Daoy (cell line): ENCODE measurements at regions not wholly inside any gene's neighbourhood (a gene's known extent, or its start where the extent isn't known, plus 50 kb on each side); places are given as distances from the start of the nearest gene placed in this dataset.
"Not testable (repeated sequence)": the region's sequence is repeated elsewhere in the genome, so short reads cannot be mapped to it uniquely, and the experiment has no call there.

Experiments
- DNase-seq: peaks from one replicate; pipeline ENCODE4 v3.0.0-alpha.2; 2015; ENCODE audit warnings: low read depth

DNA sequence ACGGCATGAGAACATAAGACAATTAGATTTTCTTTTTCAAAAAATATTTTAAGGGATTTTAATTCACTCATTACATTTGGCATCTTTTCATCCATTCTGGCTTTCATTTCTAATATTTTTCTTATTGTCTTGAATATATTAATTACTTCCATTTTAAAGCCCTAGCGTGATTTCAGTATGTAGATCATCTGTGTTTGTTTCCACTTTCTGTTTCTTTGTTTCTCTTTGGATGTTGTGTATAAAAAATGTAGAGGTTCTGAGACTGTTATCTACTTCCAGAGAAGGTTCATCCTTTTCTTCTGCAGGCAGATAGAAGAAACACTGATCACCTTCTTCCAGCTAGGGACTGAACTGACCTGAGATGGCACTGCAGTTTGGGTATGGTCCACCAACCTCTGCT is 664.4 kb upstream of the SLC39A10 start:
- DNase-seq, result no peak

DNA sequence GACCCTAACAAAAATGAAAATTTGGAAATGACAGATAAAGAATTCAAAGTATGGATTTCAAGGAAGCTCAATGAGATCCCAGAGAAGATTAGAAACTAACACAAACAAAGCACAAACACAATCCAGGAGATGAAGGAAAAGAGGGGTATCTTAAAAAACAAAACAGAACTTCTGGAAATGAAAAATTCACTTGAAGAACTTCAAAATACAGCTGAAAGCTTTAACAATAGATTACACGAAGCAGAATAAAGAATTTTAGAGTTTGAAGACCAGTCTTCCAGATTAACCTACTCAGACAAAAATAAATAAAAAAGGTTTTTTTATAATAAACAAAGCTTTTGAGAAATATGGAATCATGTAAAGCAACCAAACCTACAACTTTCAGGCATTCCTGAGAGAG is 671.8 kb upstream of the SLC39A10 start:
- DNase-seq, result no peak

GRCh38 chr2:194962254-194962653 is 694.8 kb upstream of the SLC39A10 start:
- no peak for DNase-seq

- no peak for DNase-seq
Measured at GRCh38 chr2:194954218-194954617, 702.8 kb upstream of the SLC39A10 start.

GRCh38 chr2:194946826-194947225 is 710.2 kb upstream of the SLC39A10 start:
- no peak for DNase-seq

- DNase-seq, result no peak
Measured at GRCh38 chr2:194938066-194938465, 719.0 kb upstream of the SLC39A10 start.

- no peak for DNase-seq
Measured at GRCh38 chr2:194927489-194927888, 729.5 kb upstream of the SLC39A10 start.

DNA sequence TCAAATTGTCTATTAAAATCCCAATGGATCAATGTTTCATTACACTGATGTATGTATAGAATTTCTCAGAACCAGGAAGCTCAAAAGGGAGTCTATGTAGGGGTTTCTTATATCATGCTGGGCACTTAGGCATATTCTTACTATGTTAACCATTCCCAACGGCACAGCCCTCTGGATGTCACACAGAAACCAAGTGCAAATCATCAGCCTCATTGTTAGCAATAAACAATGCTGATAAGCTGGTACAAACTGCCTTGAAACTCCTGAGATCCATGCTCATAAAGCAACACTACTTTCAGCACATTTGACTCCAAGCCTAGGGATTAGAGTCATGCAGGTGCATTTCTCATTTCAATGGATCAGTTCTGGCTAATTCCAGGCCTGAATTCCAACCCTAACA is 730.2 kb upstream of the SLC39A10 start:
- no peak for DNase-seq

- DNase-seq, result no peak
Measured at GRCh38 chr2:194925742-194926141, 731.3 kb upstream of the SLC39A10 start.

DNA sequence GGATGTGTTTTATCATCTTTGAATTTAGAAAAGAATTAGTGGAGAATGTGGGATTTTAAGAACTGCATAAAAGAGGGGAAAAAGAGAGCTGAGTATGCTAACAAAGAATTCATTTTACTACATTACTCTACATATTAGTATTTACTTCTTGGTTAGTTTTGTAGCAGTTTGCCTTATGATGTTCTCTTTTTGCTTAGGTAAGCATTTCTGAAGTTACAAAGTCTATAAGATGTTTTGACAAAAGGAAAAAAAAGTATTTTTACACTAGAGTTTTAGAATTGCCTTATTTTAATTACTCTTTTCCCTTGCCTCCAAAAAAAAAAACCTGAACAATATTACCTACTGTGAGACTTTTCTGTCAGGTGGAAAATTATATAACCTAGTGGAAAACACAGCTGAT is 739.5 kb upstream of the SLC39A10 start:
- DNase-seq, result no peak

GRCh38 chr2:194915485-194915884 is 741.5 kb upstream of the SLC39A10 start:
- no peak for DNase-seq

DNA sequence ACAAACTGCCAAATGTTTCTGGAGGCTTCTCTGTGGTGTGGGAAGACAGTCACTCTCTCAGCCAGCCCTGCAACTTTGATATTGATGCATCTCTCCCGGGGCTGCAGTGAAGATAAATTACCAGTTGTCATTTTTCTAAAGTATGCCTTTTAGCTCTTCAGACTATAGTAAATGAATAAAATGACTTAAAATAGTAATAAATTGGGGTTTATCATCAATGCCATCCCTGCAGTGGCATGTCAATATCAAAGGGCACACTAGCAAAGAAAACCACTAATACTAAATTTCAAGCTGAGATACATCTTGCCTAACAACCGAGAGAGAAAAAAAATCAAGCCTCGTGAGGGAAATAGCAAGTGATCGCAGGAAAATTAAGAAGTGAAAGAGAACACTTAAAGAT is 749.5 kb upstream of the SLC39A10 start:
- DNase-seq, result no peak

DNA sequence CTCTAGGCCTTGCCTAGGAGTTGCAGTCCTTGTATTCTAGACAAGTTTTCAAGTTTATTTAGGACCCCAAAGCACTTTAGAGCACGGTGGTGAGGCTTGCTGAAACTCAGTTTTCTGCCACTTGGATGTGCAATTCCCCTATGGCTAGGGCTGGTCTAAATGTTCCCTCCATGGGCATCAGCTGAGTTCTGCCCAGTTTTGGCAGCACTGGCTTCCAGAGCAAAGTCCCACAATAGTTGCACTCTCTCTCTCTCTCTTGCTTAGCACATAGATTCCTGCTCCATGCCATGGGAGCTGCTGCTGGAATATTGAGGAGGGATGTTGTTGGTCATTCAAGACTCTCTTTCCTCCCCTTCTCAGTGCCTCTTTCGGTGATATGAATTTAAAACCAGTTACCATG is 760.2 kb upstream of the SLC39A10 start:
- no peak for DNase-seq

DNA sequence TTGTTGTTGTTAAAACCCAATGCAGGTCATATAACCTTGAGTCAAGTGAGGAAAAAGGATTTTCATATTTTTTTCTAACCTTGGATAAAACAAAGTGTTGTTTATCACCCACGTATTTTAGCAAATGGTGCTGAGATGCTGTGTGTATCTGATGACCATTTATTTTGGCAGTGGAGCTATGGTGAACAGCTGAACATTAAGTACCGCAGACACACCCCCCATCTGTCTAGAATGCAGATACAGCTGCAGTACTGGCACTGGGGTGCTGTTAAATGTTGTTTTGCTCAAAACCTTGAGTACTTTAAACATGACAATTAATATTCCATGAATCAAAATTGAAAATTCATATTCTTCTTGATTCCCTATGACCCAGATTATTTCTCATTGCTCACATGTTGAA is 773.3 kb upstream of the SLC39A10 start:
- no peak for DNase-seq

DNA sequence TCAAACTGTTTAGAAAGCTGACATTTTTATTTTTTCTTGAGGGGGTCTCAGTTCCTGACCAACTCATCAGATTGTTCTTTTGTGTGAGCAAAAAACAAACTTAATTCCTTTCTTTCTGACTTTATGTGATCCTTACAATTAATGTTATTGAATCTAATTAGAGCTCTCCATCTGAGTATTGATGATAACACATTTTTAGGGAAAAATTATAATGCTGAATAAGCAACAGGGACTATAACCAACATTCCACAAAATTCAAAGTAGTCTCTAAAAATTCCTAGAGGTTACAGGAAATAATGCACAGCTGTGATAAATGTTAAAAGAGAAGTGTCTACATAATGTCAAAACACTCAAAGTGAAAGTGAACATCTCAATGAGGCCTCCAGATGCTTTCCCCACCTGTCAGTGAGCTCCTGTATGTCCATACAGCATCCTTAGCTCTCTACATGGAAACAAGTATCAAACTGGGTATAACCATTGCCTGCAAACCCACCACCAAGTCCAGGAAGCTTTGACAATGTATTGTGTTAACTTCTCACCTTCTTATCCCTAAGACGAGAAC is 786.0 kb upstream of the SLC39A10 start:
- no peak for DNase-seq

DNA sequence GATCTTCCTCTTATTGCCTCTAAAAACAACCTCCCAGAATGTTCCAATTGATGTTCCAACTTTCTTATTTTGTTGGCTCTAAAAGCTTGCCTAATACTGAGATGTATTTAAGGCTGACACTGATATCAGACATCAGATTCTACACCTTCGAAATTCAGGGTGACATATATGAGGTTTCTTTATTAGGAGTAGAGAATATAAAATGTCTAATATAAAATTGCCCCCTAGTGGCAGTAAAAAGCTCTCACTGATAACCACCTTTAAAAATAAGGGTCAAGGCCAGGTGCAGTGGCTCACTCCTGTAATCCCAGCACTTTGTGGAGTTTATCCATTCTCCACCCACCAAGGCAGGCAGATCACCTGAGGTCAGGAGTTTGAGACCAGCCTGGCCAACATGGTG is 789.7 kb upstream of the SLC39A10 start:
- DNase-seq, result no peak

DNA sequence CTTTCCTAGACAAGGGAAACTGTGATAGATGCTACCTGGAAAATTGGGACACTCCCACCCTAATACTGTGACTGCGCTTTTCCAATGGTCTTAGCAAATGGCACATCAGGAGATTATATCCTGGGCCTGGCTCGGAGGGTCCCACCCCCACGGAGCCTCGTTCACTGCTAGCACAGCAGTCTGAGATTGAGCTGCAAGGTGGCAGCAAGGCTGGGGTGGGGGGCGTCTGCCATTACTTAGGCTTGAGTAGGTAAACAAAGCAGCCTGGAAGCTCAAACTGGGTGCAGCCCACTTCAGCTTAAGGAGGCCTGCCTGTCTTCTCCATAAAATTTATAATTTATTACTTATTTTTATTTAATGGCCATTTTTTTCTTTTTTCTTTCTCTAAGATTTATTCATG is 802.1 kb upstream of the SLC39A10 start:
- no peak for DNase-seq

GRCh38 chr2:194842871-194843270 is 814.2 kb upstream of the SLC39A10 start:
- DNase-seq, result no peak

DNA sequence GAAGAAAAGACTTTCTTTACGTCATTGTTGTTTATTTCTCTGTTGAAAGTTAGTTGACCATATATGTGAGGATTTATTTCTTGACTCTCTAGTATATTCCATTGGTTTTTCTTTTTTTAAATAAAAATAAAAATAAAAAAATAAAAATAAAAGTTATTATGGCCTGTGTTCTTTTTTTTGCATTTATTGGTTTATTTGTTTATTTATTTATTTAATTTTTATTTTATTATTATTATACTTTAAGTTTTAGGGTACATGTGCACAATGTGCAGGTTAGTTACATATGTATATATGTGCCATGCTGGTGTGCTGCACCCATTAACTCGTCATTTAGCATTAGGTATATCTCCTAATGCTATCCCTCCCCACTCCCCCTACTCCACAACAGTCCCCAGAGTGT is 822.7 kb upstream of the SLC39A10 start:
- DNase-seq, result not testable (repeated sequence)

DNA sequence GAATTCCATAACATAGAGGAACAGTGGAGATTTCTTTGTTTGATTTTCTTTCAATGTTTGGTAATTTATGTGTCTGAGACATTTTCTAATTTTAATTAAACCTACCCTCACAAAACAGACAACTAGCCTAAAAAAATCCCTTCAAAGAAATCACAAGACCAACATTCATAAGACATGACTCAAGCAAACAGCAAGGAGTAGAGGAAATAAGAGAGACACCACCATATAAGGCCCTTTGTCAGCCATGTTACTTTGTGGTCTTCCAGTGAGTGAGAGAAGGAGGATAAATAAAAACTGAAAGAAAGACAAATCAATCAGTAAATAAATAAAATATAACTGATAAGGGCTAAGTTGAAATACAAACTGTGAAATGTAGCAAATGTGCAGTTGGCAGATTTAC is 830.8 kb upstream of the SLC39A10 start:
- no peak for DNase-seq

GRCh38 chr2:194824450-194824849 is 832.6 kb upstream of the SLC39A10 start:
- DNase-seq, result no peak

DNA sequence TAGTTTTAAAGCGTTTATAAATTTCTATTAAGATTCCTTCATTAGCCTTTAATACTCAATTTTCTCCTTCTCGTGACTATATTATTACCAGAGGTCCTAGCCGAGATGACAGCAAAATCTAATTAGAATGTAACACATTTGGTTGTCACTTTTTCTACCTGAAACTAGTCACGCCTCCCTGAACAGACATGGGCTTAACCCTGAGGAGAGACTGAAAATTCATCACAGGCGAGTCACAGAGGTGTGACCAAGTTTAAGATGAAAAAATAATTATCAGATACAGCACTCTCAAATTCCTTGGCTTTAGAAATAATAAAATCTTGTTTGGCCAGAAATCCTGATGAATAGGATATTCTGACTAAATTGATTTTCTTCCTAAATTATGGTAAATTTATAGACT is 834.4 kb upstream of the SLC39A10 start:
- DNase-seq, result no peak

DNA sequence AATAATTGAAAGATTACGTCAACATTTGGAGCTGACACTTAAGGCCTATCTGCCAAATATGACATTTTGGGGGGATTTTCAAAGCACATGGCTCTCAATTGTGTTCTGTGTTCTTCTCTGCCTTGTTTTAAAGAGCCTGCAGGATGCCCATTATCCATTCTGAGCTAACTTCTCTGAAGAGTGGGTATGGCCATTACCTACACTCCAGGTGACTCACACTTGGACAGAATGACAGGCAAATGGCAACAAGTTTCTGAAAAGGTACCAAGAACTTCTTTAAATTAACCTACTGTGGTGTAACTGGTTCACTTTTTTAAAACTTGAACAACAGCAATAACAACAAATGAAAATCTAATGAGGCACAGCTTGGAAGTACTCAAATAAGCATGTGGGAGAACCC is 834.9 kb upstream of the SLC39A10 start:
- DNase-seq, result no peak

DNA sequence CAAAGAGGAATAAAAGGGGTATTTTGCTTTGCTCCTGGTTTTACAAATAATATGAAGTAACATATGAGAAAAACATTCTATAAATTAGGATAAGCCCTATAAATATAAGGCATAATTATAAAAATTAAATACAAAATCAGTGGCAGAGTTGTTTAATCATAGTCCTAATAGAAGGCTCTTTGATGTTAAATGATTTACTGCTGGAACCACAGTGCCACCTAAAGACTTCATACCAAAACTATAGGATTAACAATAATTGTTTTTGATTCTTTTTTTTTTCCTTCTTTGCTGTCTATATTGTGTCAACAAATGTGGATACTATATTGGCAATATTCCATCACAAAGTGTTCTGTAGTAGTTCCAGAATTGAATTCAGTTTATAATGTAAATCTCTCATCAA is 837.7 kb upstream of the SLC39A10 start:
- DNase-seq, result no peak

- no peak for DNase-seq
Measured at GRCh38 chr2:194815475-194815874, 841.6 kb upstream of the SLC39A10 start.
